ENCODE measurements at regions not wholly inside any gene's neighbourhood (a gene's known extent, or its start where the extent isn't known, plus 50 kb on each side); places are given as distances from the start of the nearest gene placed in this dataset.

GRCh38 chr14:84792722-84793410, 737.1 kb upstream of the FLRT2 start:
- no peak for DNase-seq (ENCODE audit: low spot score)

- no peak for DNase-seq (ENCODE audit: low spot score)
These were observed 732.6 kb upstream of the FLRT2 start for GRCh38 chr14:84797326-84797725.

GRCh38 chr14:84804468-84804867, 725.5 kb upstream of the FLRT2 start:
- DNase-seq (ENCODE audit: low spot score): no peak

GRCh38 chr14:84804895-84805294, 725.0 kb upstream of the FLRT2 start:
- no peak for DNase-seq (ENCODE audit: low spot score)

- no peak for DNase-seq (ENCODE audit: low spot score)
These were observed 723.8 kb upstream of the FLRT2 start for GRCh38 chr14:84806181-84806580.

GRCh38 chr14:84806622-84807021, 723.3 kb upstream of the FLRT2 start:
- DNase-seq (ENCODE audit: low spot score): no peak

GRCh38 chr14:84807673-84808072, 722.3 kb upstream of the FLRT2 start:
- DNase-seq (ENCODE audit: low spot score): no peak

GRCh38 chr14:84809158-84809557, 720.8 kb upstream of the FLRT2 start:
- DNase-seq (ENCODE audit: low spot score): no peak

GRCh38 chr14:84814391-84814790, 715.6 kb upstream of the FLRT2 start:
- no peak for DNase-seq (ENCODE audit: low spot score)

- no peak for DNase-seq (ENCODE audit: low spot score)
These were observed 710.4 kb upstream of the FLRT2 start for GRCh38 chr14:84819528-84819927.

- no peak for DNase-seq (ENCODE audit: low spot score)
These were observed 704.3 kb upstream of the FLRT2 start for GRCh38 chr14:84825481-84826251.

GRCh38 chr14:84826294-84826693, 703.6 kb upstream of the FLRT2 start:
- peak; percentile 2 for DNase-seq (ENCODE audit: low spot score)

- DNase-seq (ENCODE audit: low spot score): no peak
These were observed 679.3 kb upstream of the FLRT2 start for GRCh38 chr14:84850595-84850994.

- no peak for DNase-seq (ENCODE audit: low spot score)
These were observed 673.0 kb upstream of the FLRT2 start for GRCh38 chr14:84856751-84857534.

GRCh38 chr14:84857571-84857970, 672.4 kb upstream of the FLRT2 start:
- no peak for DNase-seq (ENCODE audit: low spot score)

GRCh38 chr14:84859116-84859515, 670.8 kb upstream of the FLRT2 start:
- DNase-seq (ENCODE audit: low spot score): no peak

- DNase-seq (ENCODE audit: low spot score): no peak
These were observed 665.2 kb upstream of the FLRT2 start for GRCh38 chr14:84864548-84865271.

- no peak for DNase-seq (ENCODE audit: low spot score)
These were observed 658.2 kb upstream of the FLRT2 start for GRCh38 chr14:84871734-84872133.

- DNase-seq (ENCODE audit: low spot score): no peak
These were observed 655.5 kb upstream of the FLRT2 start for GRCh38 chr14:84874436-84874835.

GRCh38 chr14:84877061-84877460, 652.9 kb upstream of the FLRT2 start:
- no peak for DNase-seq (ENCODE audit: low spot score)

- no peak for DNase-seq (ENCODE audit: low spot score)
These were observed 647.1 kb upstream of the FLRT2 start for GRCh38 chr14:84882830-84883229.

- no peak for DNase-seq (ENCODE audit: low spot score)
These were observed 644.9 kb upstream of the FLRT2 start for GRCh38 chr14:84885061-84885460.

Data from globus pallidus (tissue), 1 donor.